K562 (cell line): ENCODE measurements at regions not wholly inside any gene's neighbourhood (a gene's known extent, or its start where the extent isn't known, plus 50 kb on each side); places are given as distances from the start of the nearest gene placed in this dataset.

ENCODE experiments used
- ATAC-seq: fragments of 200-7000 bp; cut with Tn5 transposase; 3 replicates; pipeline ENCODE4 v1.9.1; 2020; ENCODE audit warnings: moderate library complexity
- BruUV-seq: library from RNA; stranded (reverse); fragments of 400-500 nt; replicated peaks from 2 replicates; lab custom pipeline; 2021; lab: Mats Ljungman, UMichigan
- CTCF ChIA-PET: fragments of 300-600 bp; formaldehyde crosslinking; extraction: SDS; loops from one replicate; lab custom pipeline; 2021; ENCODE audit warnings: low intra/inter-chr PET ratio; lab: Yijun Ruan, JAX
- POLR2A ChIA-PET: fragments of 300-600, 350-650 bp; sonication (Branson Sonifier 250); formaldehyde crosslinking; extraction: SDS; loops from one replicate; lab custom pipeline; 2021; ENCODE audit warnings: antibody characterized with exemption, inconsistent platforms; lab: Yijun Ruan, JAX
- DNase-seq, 4 experiments: peaks; one replicate each; pipeline versions ENCODE4 v3.0.0 to v3.0.0-alpha.2; 2011 to 2018; ENCODE audit warnings: low spot score in 3 of 4, mixed read lengths in 3 of 4; ENCODE audit errors: extremely low read depth in 1 of 4
- FAIRE-seq: peaks from 2 replicates; lab custom pipeline; 2011; peaks lifted over from hg19 to GRCh38; lab: Jason Lieb, UNC
- H2AFZ ChIP-seq: 2 replicates; pipeline ENCODE4 v1.6.0; 2011; ENCODE audit warnings: low read depth, low read length, control low read depth, inconsistent platforms
- H3K27ac ChIP-seq: fragments of 200-600 bp; 3 replicates; pipeline ENCODE4 v1.8.0; 2011; ENCODE audit warnings: low read depth, mild to moderate bottlenecking, control low read depth, inconsistent platforms, low read length, moderate library complexity, mixed read lengths; ENCODE audit errors: extremely low read depth
- H3K27me3 ChIP-seq, 2 experiments: fragments of 300-600 bp in 1 of 2; 2 replicates in 1 of 2; 3 replicates in 1 of 2; pipeline versions ENCODE4 v1.6.0 to v1.8.0; 2011; ENCODE audit warnings: inconsistent platforms in 2 of 2, low read length in 2 of 2, mild to moderate bottlenecking in 1 of 2, mixed read lengths in 1 of 2, moderate library complexity in 1 of 2; ENCODE audit not compliant: control insufficient read depth in 2 of 2, insufficient read depth in 2 of 2
- H3K36me3 ChIP-seq: fragments of 300-600 bp; 3 replicates; pipeline ENCODE4 v1.8.0; 2011; ENCODE audit warnings: mild to moderate bottlenecking, low read length, inconsistent platforms; ENCODE audit not compliant: control insufficient read depth, insufficient read depth
- H3K4me1 ChIP-seq, 2 experiments: fragments of 200-600 bp in 1 of 2; replicated peaks in 1 of 2; 2 replicates in 1 of 2; 3 replicates in 1 of 2; pipeline versions ENCODE4 v1.5.1 to v1.8.0; 2011; ENCODE audit warnings: inconsistent platforms in 2 of 2, low read length in 2 of 2, mild to moderate bottlenecking in 1 of 2, mixed read lengths in 1 of 2, moderate library complexity in 1 of 2; ENCODE audit not compliant: control insufficient read depth in 2 of 2, insufficient read depth in 2 of 2
- H3K4me2 ChIP-seq: 2 replicates; pipeline ENCODE4 v1.6.1; 2011; ENCODE audit warnings: low read length, control low read depth, inconsistent platforms, mixed read lengths; ENCODE audit not compliant: insufficient read depth
- H3K4me3 ChIP-seq: fragments of 200-600 bp; sonication (generic), shearing (Covaris generic); 2 replicates; pipeline ENCODE4 v1.5.1; 2016; ENCODE audit warnings: control low read depth, inconsistent platforms
- H3K79me2 ChIP-seq: fragments of 200-600 bp; 3 replicates; pipeline ENCODE4 v1.8.0; 2011; ENCODE audit warnings: low read length, inconsistent platforms; ENCODE audit not compliant: control insufficient read depth, insufficient read depth
- H3K9ac ChIP-seq, 2 experiments: 2 replicates each; pipeline versions ENCODE4 v1.6.0 to v1.6.1; 2011; ENCODE audit warnings: low read depth in 2 of 2, low read length in 2 of 2, control low read depth in 1 of 2, inconsistent platforms in 1 of 2, mild to moderate bottlenecking in 1 of 2, mixed read lengths in 1 of 2; ENCODE audit not compliant: insufficient read depth in 1 of 2
- H3K9me1 ChIP-seq: one replicate; pipeline ENCODE4 v1.6.0; 2011; ENCODE audit warnings: inconsistent platforms, mild to moderate bottlenecking, low read length, moderate library complexity; ENCODE audit not compliant: control insufficient read depth, insufficient read depth
- H3K9me3 ChIP-seq: replicated peaks from 2 replicates; pipeline ENCODE4 v1.5.1; 2011; ENCODE audit warnings: low read depth, low read length, inconsistent platforms; ENCODE audit not compliant: control insufficient read depth, insufficient read depth
- H4K20me1 ChIP-seq: replicated peaks from 2 replicates; pipeline ENCODE4 v1.6.1; 2011; ENCODE audit warnings: low read length, inconsistent platforms, mixed read lengths; ENCODE audit not compliant: control insufficient read depth, insufficient read depth
- FUS ChIP-seq: fragments of 200-400 bp; formaldehyde crosslinking; optimal IDR thresholded peaks from 2 replicates; pipeline ENCODE3; 2017; ENCODE audit warnings: low read depth, low read length
- GTF2A2 ChIP-seq: IDR thresholded peaks from 2 replicates; pipeline ENCODE4 v1.6.1; 2016; ENCODE audit warnings: mild to moderate bottlenecking, missing genetic modification characterization, missing compliant biosample characterization
- LCOR ChIP-seq: sonication (generic); formaldehyde crosslinking; IDR thresholded peaks from 2 replicates; pipeline ENCODE4 v1.8.0; 2022; ENCODE audit warnings: mild to moderate bottlenecking, missing genetic modification reagents
- MCM5 ChIP-seq: fragments of 450-650 bp; IDR thresholded peaks from 2 replicates; pipeline ENCODE4 v1.6.1; 2016; ENCODE audit warnings: low read depth
- MECOM ChIP-seq: fragments of 250-450 bp; sonication (Bioruptor Pico); IDR thresholded peaks from 2 replicates; pipeline ENCODE4 v1.8.0; 2022; ENCODE audit warnings: inconsistent platforms
- NCOR1 ChIP-seq: fragments of 450-650 bp; IDR thresholded peaks from 2 replicates; pipeline ENCODE4 v1.6.1; 2016; ENCODE audit warnings: mild to moderate bottlenecking, moderate library complexity
- NRF1 ChIP-seq, 2 experiments: fragments of 450-650 bp; IDR thresholded peaks in 1 of 2; conservative IDR thresholded peaks in 1 of 2; 2 replicates each; pipeline ENCODE4 v1.6.1; 2014; ENCODE audit warnings: mild to moderate bottlenecking in 2 of 2
- RBM17 ChIP-seq: fragments of 200-400 bp; formaldehyde crosslinking; IDR thresholded peaks from 2 replicates; pipeline ENCODE4 v1.6.1; 2017; ENCODE audit warnings: low read depth, mild to moderate bottlenecking, low read length, borderline replicate concordance
- SUPT5H ChIP-seq: fragments of 450-650 bp; IDR thresholded peaks from 2 replicates; pipeline ENCODE4 v1.6.1; 2016
- YY1 ChIP-seq, 3 experiments: IDR thresholded peaks; 2 replicates each; pipeline ENCODE4 v1.6.1; 2011; ENCODE audit warnings: low read length in 2 of 3, mild to moderate bottlenecking in 2 of 3, moderate library complexity in 2 of 3, borderline replicate concordance in 1 of 3, control low read depth in 1 of 3, low read depth in 1 of 3; ENCODE audit not compliant: insufficient read depth in 3 of 3, insufficient replicate concordance in 2 of 3, control insufficient read depth in 1 of 3, insufficient read length in 1 of 3; ENCODE audit errors: extremely low read depth in 1 of 3
- ZKSCAN8 ChIP-seq: fragments of 200-800 bp; sonication (Bioruptor generic); IDR thresholded peaks from 2 replicates; pipeline ENCODE4 v1.6.1; 2016; ENCODE audit warnings: missing genetic modification characterization, missing compliant biosample characterization
- WGBS: fragments of 100-300 bp; shearing (Covaris generic); methylation state at CpG from one replicate; pipeline ENCODE4 v1.1.6; 2016; ENCODE audit warnings: low coverage, mixed read lengths; ENCODE audit not compliant: insufficient coverage; ENCODE audit errors: missing lambda C conversion rate; 5-methylcytosine and 5-hydroxymethylcytosine counted together
- in situ Hi-C: fragments of 300-500 bp; cut with MboI; formaldehyde crosslinking; loops from 4 replicates; pipeline ENCODE4 v1.15.0; 2018; ENCODE audit warnings: inconsistent platforms, mixed read lengths
- intact Hi-C: fragments of 100-400 bp; cut with micrococcal nuclease; formaldehyde crosslinking; loops from 2 replicates; pipeline ENCODE4 v1.14.2; 2022
- TF ChIP-seq, protein P1 (sequence below), 2 experiments: fragments of 450-650 bp in 1 of 2; sonication (generic) in 1 of 2; formaldehyde crosslinking in 1 of 2; IDR thresholded peaks; 2 replicates each; pipeline versions ENCODE4 v1.7.1 to v1.9.0; 2016 to 2022; ENCODE audit warnings: inconsistent platforms in 1 of 2, mild to moderate bottlenecking in 1 of 2, missing genetic modification reagents in 1 of 2

DNA sequence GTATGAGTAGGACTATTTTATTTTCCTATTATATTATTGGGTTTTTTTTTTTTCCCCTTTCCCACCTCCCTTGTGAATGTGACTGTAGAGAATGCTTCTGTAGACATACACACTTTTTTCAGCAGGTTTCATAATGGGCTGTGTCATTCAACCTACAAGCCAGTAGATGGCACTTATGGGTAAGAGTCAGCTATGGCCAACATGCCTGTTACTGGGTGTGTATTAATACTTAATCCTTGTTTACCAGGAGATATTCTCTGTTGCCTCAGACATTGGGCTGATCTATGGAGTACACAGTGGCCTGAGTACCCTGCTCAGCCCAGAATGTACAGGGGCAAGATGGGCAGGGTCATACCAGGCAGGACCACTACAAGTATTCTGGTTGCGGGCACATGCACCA, 382.5 kb downstream of the EPHA7 start:
- Histone ChIP-seq H2AFZ (no peak overlapping the region), H3K4me1 (no peaks in the 10 kb centered on the region), H3K9me3 (no peaks in the 10 kb centered on the region), H3K4me3 (no peak overlapping the region), H3K79me2 (no peaks in the 10 kb centered on the region), H3K4me2 (no peak overlapping the region), H3K27ac (no peak overlapping the region), H3K9me1 (no peaks in the 10 kb centered on the region), H3K27me3 (no peaks in the 10 kb centered on the region), H3K9ac (no peak overlapping the region), H4K20me1 (no peaks in the 10 kb centered on the region), H3K36me3 (no peaks in the 10 kb centered on the region)
- intact Hi-C loops (no loop called here), in situ Hi-C loops (no loop called here)
- ATAC-seq (no peak), FAIRE-seq (no peak), DNase-seq (no peak)
- TF ChIP-seq YY1 (IDR thresholded peaks at IDR 0.05; ENCODE audit: borderline replicate concordance in 1 of 3, control insufficient read depth in 1 of 3, extremely low read depth in 1 of 3, insufficient read depth in 3 of 3, insufficient read length in 1 of 3, insufficient replicate concordance in 2 of 3, low read depth in 1 of 3, low read length in 2 of 3) (no peak), ZKSCAN8 (CRISPR knock-in tag) (no peak), GTF2A2 (tag) (no peak), NCOR1 (no peak), FUS (no peak), SUPT5H (no peak), RBM17 (no peak), NRF1 (conservative IDR thresholded peaks at IDR 0.05 in 1 of 2, IDR thresholded peaks at IDR 0.05 in 1 of 2) (no peak), MCM5 (no peak), MECOM (CRISPR knock-in tag) (no peak), LCOR (no peak)
- TF ChIP-seq, protein P1, sequence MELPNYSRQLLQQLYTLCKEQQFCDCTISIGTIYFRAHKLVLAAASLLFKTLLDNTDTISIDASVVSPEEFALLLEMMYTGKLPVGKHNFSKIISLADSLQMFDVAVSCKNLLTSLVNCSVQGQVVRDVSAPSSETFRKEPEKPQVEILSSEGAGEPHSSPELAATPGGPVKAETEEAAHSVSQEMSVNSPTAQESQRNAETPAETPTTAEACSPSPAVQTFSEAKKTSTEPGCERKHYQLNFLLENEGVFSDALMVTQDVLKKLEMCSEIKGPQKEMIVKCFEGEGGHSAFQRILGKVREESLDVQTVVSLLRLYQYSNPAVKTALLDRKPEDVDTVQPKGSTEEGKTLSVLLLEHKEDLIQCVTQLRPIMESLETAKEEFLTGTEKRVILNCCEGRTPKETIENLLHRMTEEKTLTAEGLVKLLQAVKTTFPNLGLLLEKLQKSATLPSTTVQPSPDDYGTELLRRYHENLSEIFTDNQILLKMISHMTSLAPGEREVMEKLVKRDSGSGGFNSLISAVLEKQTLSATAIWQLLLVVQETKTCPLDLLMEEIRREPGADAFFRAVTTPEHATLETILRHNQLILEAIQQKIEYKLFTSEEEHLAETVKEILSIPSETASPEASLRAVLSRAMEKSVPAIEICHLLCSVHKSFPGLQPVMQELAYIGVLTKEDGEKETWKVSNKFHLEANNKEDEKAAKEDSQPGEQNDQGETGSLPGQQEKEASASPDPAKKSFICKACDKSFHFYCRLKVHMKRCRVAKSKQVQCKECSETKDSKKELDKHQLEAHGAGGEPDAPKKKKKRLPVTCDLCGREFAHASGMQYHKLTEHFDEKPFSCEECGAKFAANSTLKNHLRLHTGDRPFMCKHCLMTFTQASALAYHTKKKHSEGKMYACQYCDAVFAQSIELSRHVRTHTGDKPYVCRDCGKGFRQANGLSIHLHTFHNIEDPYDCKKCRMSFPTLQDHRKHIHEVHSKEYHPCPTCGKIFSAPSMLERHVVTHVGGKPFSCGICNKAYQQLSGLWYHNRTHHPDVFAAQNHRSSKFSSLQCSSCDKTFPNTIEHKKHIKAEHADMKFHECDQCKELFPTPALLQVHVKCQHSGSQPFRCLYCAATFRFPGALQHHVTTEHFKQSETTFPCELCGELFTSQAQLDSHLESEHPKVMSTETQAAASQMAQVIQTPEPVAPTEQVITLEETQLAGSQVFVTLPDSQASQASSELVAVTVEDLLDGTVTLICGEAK (IDR thresholded peaks at IDR 0.05) = no peak
- TF ChIP-seq, protein P1 (CRISPR knock-in tag; IDR thresholded peaks at IDR 0.05) = no peak
- ChIA-PET POLR2A (no interaction called here), CTCF (no interaction called here)
- 0% methylated on average over 1 of the region's 1 CpG for WGBS
- no TSS peak for BruUV-seq
